ENCODE measurements at regions not wholly inside any gene's neighbourhood (a gene's known extent, or its start where the extent isn't known, plus 50 kb on each side); places are given as distances from the start of the nearest gene placed in this dataset.
"Not testable (repeated sequence)": the region's sequence is repeated elsewhere in the genome, so short reads cannot be mapped to it uniquely, and the experiment has no call there.

- not testable (repeated sequence) for H3K9ac ChIP-seq (ENCODE audit: low read depth, low read length); H3K27ac ChIP-seq (ENCODE audit: low read length); H3K4me1 ChIP-seq (ENCODE audit: insufficient read depth, low read length); H3K4me3 ChIP-seq (ENCODE audit: low read length); H3K36me3 ChIP-seq (ENCODE audit: insufficient read depth, low read depth, low read length); H3K9me3 ChIP-seq (ENCODE audit: insufficient read depth, low read depth, low read length)
- H3K27me3 ChIP-seq (ENCODE audit: insufficient read depth, low read length) = peaks cover 27% of the 10 kb centered on the region
Measured at GRCh38 chr17:36695710-36696109, 94.3 kb downstream of the MRM1 start.

DNA sequence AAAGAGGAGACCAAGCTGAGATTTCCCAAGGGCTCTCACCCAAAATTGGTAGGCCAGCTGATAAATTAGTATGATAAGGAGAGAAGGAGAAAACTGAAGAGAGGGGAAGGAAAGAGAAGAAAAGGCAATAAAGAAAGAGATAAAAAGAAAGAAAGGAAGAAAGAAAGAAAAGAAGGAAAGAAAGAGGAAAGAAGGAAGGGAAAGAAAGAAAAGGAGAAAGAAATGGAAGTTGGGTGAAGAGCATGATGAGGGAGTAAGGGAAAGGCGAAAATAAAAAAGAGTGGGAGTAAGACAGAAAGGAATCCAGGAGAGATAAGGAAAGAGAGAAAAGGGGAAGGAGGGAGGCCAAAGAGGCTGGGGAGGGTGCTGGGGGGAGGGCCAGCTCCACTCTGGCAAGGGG is 95.4 kb downstream of the MRM1 start:
- Histone ChIP-seq H3K4me1 (ENCODE audit: insufficient read depth, low read length) (peaks cover 6% of the 10 kb centered on the region; the same call in 1 of the 2 replicates), H3K4me3 (ENCODE audit: low read length) (no peak overlapping the region), H3K9ac (ENCODE audit: low read depth, low read length) (no peak overlapping the region), H3K9me3 (ENCODE audit: insufficient read depth, low read depth, low read length) (no peaks in the 10 kb centered on the region), H3K36me3 (ENCODE audit: insufficient read depth, low read depth, low read length) (no peaks in the 10 kb centered on the region), H3K27ac (ENCODE audit: low read length) (no peak overlapping the region), H3K27me3 (ENCODE audit: insufficient read depth, low read length) (peaks cover 38% of the 10 kb centered on the region)

GRCh38 chr17:36697903-36698530 is 96.6 kb downstream of the MRM1 start:
- no peak overlapping the region for H3K27ac ChIP-seq (ENCODE audit: low read length)
- H3K36me3 ChIP-seq (ENCODE audit: insufficient read depth, low read depth, low read length) = no peaks in the 10 kb centered on the region
- peaks cover 3% of the 10 kb centered on the region; the same call in 1 of the 2 replicates for H3K4me1 ChIP-seq (ENCODE audit: insufficient read depth, low read length)
- no peaks in the 10 kb centered on the region for H3K9me3 ChIP-seq (ENCODE audit: insufficient read depth, low read depth, low read length)
- H3K9ac ChIP-seq (ENCODE audit: low read depth, low read length) = no peak overlapping the region
- H3K27me3 ChIP-seq (ENCODE audit: insufficient read depth, low read length) = peaks cover 46% of the 10 kb centered on the region
- no peak overlapping the region for H3K4me3 ChIP-seq (ENCODE audit: low read length)

DNA sequence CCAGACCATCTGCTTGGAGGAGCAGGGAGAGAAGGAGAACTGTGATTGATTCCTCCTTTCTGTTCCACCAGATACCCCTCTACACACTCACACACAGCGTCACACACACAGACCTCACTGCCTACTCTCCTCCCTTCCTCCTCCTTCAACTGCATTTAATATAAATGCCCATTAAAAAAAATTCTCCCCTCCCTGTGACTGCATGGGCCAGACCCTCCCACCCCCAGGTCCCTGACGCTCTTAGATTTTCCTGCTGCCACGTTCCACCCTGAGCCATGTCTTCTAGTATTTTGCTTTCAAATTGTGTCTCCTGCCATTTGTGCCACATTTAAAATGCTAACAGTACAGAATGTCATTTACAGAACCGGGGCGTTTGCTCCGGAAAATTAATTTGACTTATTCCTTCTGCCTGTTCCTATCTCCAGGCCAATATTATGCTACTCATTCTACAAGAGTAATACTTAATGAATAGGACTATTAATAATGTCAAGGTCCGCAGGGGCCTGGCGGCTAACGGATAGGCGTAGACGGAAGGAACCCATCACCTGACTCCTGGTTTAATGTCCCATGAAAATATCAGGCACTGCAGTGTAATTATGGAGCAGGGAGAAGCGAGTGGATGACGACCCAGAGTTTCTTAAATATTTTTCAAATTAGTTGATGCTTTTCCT is 100.2 kb downstream of the MRM1 start:
- Histone ChIP-seq H3K9me3 (ENCODE audit: insufficient read depth, low read depth, low read length) (no peaks in the 10 kb centered on the region), H3K36me3 (ENCODE audit: insufficient read depth, low read depth, low read length) (no peaks in the 10 kb centered on the region), H3K4me1 (ENCODE audit: insufficient read depth, low read length) (peaks cover 3% of the 10 kb centered on the region; the same call in 1 of the 2 replicates), H3K4me3 (ENCODE audit: low read length) (no peak overlapping the region), H3K9ac (ENCODE audit: low read depth, low read length) (no peak overlapping the region), H3K27ac (ENCODE audit: low read length) (no peak overlapping the region), H3K27me3 (ENCODE audit: insufficient read depth, low read length) (peaks cover 76% of the 10 kb centered on the region)

DNA sequence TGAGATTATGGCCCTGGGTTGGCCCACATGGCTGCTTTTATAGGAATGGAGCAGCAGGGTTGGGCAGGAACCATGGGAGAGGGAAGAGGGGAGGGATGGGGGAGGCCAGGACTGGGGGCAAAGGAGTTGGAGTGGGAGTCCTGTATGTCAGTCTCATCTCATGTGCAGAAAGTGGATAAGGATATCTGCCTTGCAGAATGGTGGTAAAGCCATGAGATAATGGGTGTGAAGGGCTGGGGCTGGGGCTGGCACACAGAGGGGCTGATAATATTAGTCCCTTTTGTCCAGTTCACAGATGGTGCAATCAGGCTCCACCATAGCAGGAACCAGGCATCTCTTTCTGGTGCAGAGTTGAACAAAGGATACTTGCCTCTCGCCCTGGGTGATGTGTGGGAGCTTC is 101.3 kb downstream of the MRM1 start:
- Histone ChIP-seq H3K27me3 (ENCODE audit: insufficient read depth, low read length) (peaks cover 76% of the 10 kb centered on the region), H3K36me3 (ENCODE audit: insufficient read depth, low read depth, low read length) (no peaks in the 10 kb centered on the region), H3K9me3 (ENCODE audit: insufficient read depth, low read depth, low read length) (no peaks in the 10 kb centered on the region), H3K27ac (ENCODE audit: low read length) (no peak overlapping the region), H3K4me3 (ENCODE audit: low read length) (no peak overlapping the region), H3K9ac (ENCODE audit: low read depth, low read length) (no peak overlapping the region), H3K4me1 (ENCODE audit: insufficient read depth, low read length) (no peaks in the 10 kb centered on the region)

- no peaks in the 10 kb centered on the region for H3K4me1 ChIP-seq (ENCODE audit: insufficient read depth, low read length)
- no peak overlapping the region for H3K27ac ChIP-seq (ENCODE audit: low read length)
- H3K9ac ChIP-seq (ENCODE audit: low read depth, low read length) = no peak overlapping the region
- H3K9me3 ChIP-seq (ENCODE audit: insufficient read depth, low read depth, low read length) = no peaks in the 10 kb centered on the region
- H3K36me3 ChIP-seq (ENCODE audit: insufficient read depth, low read depth, low read length) = no peaks in the 10 kb centered on the region
- peak overlapping the region; percentile 54; the same call in 1 of the 2 replicates for H3K4me3 ChIP-seq (ENCODE audit: low read length)
- H3K27me3 ChIP-seq (ENCODE audit: insufficient read depth, low read length) = peaks cover 71% of the 10 kb centered on the region
Measured at GRCh38 chr17:36703860-36704266, 102.5 kb downstream of the MRM1 start.

GRCh38 chr17:36705283-36705795 is 104.0 kb downstream of the MRM1 start:
- H3K36me3 ChIP-seq (ENCODE audit: insufficient read depth, low read depth, low read length) = no peaks in the 10 kb centered on the region
- no peak overlapping the region for H3K4me3 ChIP-seq (ENCODE audit: low read length)
- H3K9me3 ChIP-seq (ENCODE audit: insufficient read depth, low read depth, low read length) = no peaks in the 10 kb centered on the region

GRCh38 chr17:36705874-36706731 is 104.7 kb downstream of the MRM1 start:
- no peak overlapping the region for H3K9ac ChIP-seq (ENCODE audit: low read depth, low read length)
- no peak overlapping the region for H3K27ac ChIP-seq (ENCODE audit: low read length)
- H3K27me3 ChIP-seq (ENCODE audit: insufficient read depth, low read length) = peaks cover 49% of the 10 kb centered on the region
- no peaks in the 10 kb centered on the region for H3K9me3 ChIP-seq (ENCODE audit: insufficient read depth, low read depth, low read length)
- H3K4me3 ChIP-seq (ENCODE audit: low read length) = no peak overlapping the region
- no peaks in the 10 kb centered on the region for H3K4me1 ChIP-seq (ENCODE audit: insufficient read depth, low read length)
- no peaks in the 10 kb centered on the region for H3K36me3 ChIP-seq (ENCODE audit: insufficient read depth, low read depth, low read length)

More at GRCh38 chr17:36705283-36705795, 104.0 kb downstream of the MRM1 start:
- no peak overlapping the region for H3K9ac ChIP-seq (ENCODE audit: low read depth, low read length)
- H3K27ac ChIP-seq (ENCODE audit: low read length) = no peak overlapping the region
- H3K4me1 ChIP-seq (ENCODE audit: insufficient read depth, low read length) = no peaks in the 10 kb centered on the region
- peaks cover 57% of the 10 kb centered on the region for H3K27me3 ChIP-seq (ENCODE audit: insufficient read depth, low read length)

DNA sequence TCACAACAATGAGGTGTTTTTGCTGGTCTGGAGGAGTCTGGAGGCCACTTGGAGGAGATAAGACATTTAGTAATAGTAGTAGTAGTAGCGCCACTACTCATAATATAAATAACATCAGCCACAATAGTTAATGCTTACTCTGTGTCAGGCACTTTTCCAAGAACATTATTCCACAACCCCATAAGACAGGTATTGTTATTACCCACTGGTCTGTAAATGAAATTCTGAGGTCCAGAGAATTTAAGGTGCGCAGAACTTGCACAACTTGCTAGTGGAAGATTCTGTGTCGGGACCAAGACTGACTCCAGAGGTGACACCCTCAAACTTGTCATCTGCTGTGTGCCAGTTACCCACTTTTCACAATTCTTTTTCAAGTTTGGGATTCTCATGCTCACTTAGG is 106.5 kb downstream of the MRM1 start:
- Histone ChIP-seq H3K27me3 (ENCODE audit: insufficient read depth, low read length) (peaks cover 31% of the 10 kb centered on the region), H3K9ac (ENCODE audit: low read depth, low read length) (no peak overlapping the region), H3K36me3 (ENCODE audit: insufficient read depth, low read depth, low read length) (no peaks in the 10 kb centered on the region), H3K9me3 (ENCODE audit: insufficient read depth, low read depth, low read length) (no peaks in the 10 kb centered on the region), H3K27ac (ENCODE audit: low read length) (no peak overlapping the region), H3K4me1 (ENCODE audit: insufficient read depth, low read length) (no peaks in the 10 kb centered on the region), H3K4me3 (ENCODE audit: low read length) (no peak overlapping the region)

DNA sequence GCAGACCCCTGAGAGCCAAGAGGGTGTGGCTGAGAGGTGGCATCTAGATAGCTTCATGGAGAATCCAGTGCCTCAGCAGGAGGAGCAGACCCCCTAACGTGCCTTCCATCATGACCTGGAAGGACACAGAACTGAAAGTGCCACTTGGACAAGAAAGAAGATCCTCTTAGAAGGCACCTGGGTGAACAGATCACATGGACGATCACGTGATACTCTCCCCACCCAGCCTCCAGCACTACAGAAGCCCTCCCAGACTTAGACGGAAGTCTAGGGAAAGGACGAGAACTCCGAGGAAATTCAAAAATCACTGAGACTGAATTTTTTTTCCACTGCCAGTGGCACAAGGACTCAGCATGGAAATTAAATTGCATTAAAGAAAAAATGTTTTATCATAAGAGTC is 113.4 kb downstream of the MRM1 start:
- Histone ChIP-seq H3K27me3 (ENCODE audit: insufficient read depth, low read length) (no peaks in the 10 kb centered on the region), H3K36me3 (ENCODE audit: insufficient read depth, low read depth, low read length) (no peaks in the 10 kb centered on the region), H3K27ac (ENCODE audit: low read length) (no peak overlapping the region), H3K9me3 (ENCODE audit: insufficient read depth, low read depth, low read length) (no peaks in the 10 kb centered on the region), H3K4me1 (ENCODE audit: insufficient read depth, low read length) (no peaks in the 10 kb centered on the region), H3K9ac (ENCODE audit: low read depth, low read length) (no peak overlapping the region), H3K4me3 (ENCODE audit: low read length) (no peak overlapping the region)

DNA sequence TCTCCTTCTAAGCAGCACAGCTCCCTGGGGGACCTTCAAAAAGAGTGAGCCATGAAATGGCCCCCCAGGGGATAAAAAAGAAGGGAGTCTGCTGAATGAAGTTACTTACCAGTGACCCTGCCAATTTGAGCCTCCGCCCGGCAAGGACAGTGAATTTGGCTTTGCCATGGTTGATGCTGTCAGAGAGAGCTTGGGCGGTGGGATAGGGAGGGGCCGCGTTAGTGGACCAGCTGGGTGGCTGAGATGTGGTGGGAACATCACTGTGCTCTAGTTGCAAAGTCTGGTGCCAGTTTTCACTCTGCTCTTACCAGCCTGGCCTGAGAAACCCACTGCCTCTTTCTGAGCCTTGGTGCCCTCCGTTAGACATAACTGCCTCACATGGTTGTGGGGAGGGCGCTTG is 114.6 kb downstream of the MRM1 start:
- Histone ChIP-seq H3K36me3 (ENCODE audit: insufficient read depth, low read depth, low read length) (no peaks in the 10 kb centered on the region), H3K27me3 (ENCODE audit: insufficient read depth, low read length) (no peaks in the 10 kb centered on the region), H3K9ac (ENCODE audit: low read depth, low read length) (no peak overlapping the region), H3K9me3 (ENCODE audit: insufficient read depth, low read depth, low read length) (no peaks in the 10 kb centered on the region), H3K4me1 (ENCODE audit: insufficient read depth, low read length) (no peaks in the 10 kb centered on the region), H3K27ac (ENCODE audit: low read length) (no peak overlapping the region), H3K4me3 (ENCODE audit: low read length) (no peak overlapping the region)

Data from iPS-20b (cell line).